NCI-H510A treated with DMSO at 0.1 percent for 48 hours (cell line): ENCODE measurements at regions not wholly inside any gene's neighbourhood (a gene's known extent, or its start where the extent isn't known, plus 50 kb on each side); places are given as distances from the start of the nearest gene placed in this dataset.

ENCODE experiments used
- DNase-seq: peaks from one replicate; lab custom pipeline; 2025; lab: John Stamatoyannopoulos, UW

DNA sequence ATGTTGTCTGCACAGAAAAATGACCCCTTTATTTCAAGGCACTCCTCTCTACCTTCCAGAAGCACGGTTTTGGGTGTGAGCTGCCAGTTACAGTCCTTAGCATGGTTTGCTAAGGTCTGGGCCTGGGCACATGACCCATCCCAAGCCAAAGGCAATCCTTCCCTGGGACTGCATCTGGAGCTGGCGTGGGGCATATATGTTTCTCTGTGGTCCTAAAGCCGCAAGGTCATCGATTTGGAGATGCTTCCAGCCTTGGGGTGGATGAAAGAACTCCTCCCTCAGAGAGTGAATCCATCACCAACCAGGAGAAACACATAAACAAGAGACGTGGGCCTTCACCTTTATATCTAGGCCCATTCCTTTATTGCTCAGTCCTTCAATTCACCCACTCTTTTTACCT is 50.1 kb upstream of the IGFBP3 start:
- DNase-seq = no peak
